GM12874 (cell line): ENCODE measurements at regions not wholly inside any gene's neighbourhood (a gene's known extent, or its start where the extent isn't known, plus 50 kb on each side); places are given as distances from the start of the nearest gene placed in this dataset.

Experiments used
- CTCF ChIP-seq: IDR thresholded peaks from 2 replicates; pipeline ENCODE4 v1.5.1; 2011; ENCODE audit warnings: low read depth, mild to moderate bottlenecking, control low read depth, low read length, moderate library complexity; ENCODE audit not compliant: insufficient read depth

- TF ChIP-seq CTCF, result no peak
Measured at GRCh38 chr2:172276961-172277360, 150.4 kb upstream of the ITGA6 start.

DNA sequence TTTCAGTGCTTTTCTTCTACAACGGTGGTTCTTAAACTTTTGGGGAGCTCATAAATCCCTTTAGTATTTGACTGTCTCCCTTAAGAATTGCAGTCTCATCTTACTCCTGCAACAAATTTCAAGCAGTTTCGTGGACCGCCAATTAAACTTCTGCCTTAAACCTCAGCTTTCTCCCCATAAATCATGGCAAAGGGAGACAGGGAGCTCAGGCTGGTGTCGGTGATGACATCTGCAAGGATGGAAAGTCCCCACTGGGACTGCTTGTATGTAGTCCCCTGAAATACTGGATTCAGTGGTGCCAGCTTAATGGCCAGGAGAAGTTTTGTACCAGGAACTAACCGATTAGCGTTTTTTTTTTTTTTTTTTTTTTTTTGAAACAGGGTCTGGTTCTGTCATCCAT, 148.7 kb upstream of the ITGA6 start:
- TF ChIP-seq CTCF, result no peak

GRCh38 chr2:172279214-172279613, 148.2 kb upstream of the ITGA6 start:
- no peak for TF ChIP-seq CTCF

DNA sequence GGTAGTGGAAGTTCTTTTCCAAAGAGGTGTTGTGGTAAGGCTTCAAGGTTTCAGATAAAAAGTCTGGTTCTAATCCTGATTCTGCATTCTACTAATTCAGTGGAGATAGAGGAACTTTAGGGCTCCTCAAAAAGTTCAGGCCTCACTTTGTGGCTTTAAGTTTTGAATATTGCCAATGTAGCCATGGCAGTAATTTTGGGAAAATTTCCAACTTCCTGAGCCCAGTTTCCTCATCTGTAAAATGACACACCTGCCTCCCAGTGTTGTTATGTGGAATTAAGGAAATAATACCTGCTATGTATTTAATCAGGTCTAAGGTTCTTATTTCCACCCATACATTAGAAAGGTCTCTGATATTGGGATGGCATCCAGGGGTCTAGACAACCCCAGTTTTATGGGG, 147.6 kb upstream of the ITGA6 start:
- no peak for TF ChIP-seq CTCF

GRCh38 chr2:172280571-172281361, 146.6 kb upstream of the ITGA6 start:
- no peak for TF ChIP-seq CTCF

GRCh38 chr2:172281648-172282570, 145.5 kb upstream of the ITGA6 start:
- TF ChIP-seq CTCF, result no peak

DNA sequence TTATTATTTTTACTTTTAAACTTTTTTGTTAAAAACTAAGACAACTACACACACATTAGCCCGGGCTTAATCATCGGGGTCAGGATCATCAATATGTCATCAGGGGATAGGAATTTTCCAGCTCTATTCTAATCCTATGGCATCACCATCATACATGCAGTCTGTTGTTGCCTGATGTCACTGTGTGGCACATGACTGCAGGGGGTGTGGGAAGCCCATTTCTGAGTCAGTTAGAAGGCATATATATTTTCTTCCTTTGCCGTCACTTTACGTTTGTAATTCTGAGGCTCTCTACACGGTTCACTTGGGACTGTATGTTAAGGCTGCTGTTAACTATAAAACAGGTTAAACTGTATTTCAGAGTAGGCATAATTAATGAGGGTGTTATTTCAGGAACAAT, 144.4 kb upstream of the ITGA6 start:
- no peak for TF ChIP-seq CTCF
